Dermis blood vessel endothelial cell (primary cell): ENCODE measurements at regions not wholly inside any gene's neighbourhood (a gene's known extent, or its start where the extent isn't known, plus 50 kb on each side); places are given as distances from the start of the nearest gene placed in this dataset.

ENCODE experiments used
- DNase-seq: peaks from one replicate; pipeline ENCODE4 v3.0.0; 2010

DNA sequence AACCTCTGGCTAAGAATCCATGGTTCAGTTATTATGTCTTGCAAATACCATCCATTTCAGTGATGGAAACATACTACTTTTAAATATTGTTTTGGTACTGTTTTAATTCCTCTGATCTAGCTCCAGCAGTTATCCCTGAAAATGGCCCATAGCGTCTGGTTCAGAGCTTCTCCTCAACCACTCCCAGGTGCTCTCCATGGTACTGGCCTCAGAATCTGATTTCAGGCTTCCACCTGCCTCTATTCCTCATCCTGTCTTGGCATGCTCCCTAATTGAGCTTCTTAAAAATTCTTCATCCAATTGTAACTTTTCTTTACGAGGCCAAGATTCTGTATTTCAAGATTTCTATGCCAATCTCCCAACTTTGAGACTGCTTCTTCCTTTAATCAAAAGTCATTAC lies 236.3 kb downstream of the HTR7 start:
- DNase-seq = peak; percentile 13

GRCh38 chr10:90635111-90635765 lies 222.6 kb downstream of the HTR7 start:
- DNase-seq = no peak

DNA sequence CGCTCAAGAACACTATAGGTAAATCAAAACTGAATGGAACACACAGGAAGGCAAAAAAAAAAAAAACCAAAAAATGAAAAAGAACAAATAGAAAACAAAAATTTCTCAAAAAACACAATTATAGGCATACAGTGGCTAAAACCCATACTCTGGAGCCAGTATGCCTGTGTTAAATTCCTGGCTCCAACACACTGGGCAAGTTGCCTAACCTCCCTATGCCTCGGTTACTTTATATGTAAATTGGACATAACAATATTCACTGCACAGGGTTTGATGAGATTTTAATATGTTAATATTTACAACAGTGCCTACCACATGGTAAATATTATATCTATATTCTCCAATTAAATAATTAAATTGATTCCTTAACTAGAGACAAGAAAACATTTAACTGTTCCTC lies 217.1 kb downstream of the HTR7 start:
- DNase-seq = no peak

DNA sequence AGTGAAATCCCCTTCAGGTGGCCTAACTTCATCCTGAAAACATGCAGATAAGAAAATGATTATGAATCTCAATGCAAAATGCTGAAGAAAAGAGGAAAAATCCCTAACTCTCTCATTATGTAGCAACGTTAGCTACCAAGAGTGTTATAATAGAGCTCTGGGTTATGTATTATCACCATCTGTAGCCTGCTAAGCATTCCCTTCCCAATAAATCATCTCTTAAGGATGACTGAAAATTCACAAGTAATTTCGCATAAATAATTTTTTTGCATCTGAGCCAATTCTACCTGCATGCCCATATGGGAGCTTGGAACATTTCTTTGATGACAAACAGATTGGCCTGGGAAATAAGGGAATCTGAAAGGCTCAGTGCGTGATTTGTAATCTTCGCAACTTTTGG lies 216.1 kb downstream of the HTR7 start:
- DNase-seq = no peak

DNA sequence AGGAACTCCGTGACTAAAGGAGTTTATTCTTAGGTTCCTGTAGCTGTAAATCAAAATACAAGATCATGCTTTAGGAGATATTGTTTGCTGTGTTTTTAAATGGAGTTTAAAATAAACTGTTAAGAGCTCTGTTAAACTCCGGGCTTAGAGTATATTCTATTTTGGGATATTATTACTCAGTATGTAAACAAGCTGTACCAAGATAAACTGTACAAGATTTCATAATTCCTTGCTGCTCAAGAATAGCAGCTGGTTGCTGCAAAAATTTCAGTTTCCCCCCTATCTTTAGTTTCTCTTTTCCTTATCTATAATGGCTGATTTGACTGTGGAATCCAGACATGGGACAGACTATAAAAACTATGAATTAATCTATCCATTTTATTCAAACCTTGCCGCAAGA lies 215.7 kb downstream of the HTR7 start:
- no peak for DNase-seq

DNA sequence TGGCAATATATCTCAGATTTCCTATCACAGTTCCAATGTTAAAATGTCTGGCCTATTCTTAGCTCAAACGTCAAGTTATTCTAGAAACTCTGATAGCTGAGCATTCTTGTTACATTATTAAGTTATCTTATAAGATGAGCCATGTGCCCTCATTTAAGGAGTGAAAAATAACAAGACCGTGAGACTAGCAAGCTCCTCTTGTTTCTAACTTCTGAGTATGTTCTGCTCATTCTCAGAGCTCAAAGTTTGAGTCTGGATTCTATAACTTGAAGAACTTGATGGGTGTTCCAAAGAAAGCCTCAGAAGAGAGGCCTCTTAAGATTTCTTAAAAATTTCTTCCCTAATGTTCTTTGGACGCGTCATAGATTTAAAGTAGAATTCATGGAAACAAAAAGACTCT lies 215.2 kb downstream of the HTR7 start:
- no peak for DNase-seq

DNA sequence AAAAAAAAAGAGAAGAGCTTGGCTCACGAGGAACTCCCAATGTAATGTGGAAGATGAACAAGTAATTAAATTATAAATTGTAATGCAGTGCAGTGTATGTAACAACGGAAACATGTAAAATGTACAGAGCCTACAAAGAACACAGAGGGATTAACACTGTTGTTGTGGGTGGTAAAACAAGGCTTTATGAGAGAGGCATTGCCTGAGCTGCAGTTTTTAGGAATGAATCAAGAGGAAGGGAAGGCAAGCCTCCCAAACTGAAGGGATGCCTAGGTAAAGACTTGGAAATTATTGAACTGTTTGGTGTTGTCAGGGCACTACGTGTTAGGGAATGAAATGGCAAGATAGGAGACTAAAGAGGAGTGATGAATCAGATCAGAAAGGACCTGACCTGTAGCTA lies 213.7 kb downstream of the HTR7 start:
- DNase-seq = no peak

DNA sequence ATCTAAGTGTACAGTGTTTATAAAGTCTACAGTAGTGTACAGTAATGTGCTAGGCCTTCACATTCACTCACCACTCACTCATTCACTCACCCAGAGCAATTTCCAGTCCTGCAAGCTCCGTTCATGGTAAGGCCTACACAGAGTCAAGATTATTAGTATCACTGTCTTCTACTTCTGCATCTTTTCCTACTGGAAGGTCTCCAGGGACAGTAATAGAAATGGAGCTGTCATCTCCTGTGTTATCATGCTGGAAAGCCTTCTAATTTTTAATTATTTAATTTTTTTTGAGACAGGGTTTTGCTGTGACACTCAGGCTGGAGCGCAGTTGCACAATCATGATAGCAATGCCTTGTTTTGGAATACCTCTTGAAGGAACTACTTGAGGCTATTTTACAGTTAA lies 207.0 kb downstream of the HTR7 start:
- no peak for DNase-seq

DNA sequence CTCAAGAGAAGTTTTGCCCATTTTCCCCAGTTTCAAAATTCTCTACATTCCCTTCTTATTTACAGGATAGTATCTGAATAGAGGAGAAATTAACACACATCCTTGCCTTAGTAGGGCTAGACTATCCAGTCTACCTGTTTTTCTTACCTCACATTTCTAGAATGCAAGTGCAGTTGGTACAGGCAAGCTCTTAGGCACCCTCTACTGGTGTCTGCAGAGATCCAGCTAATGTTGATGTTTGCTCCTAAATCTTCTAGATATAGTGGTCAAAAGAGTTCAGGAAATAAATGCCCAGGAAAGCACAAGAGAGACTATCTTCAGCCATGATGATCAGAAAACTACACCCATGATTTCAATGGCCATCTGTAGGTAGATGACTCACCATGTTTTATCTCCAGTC lies 205.3 kb downstream of the HTR7 start:
- peak; percentile 23 for DNase-seq

DNA sequence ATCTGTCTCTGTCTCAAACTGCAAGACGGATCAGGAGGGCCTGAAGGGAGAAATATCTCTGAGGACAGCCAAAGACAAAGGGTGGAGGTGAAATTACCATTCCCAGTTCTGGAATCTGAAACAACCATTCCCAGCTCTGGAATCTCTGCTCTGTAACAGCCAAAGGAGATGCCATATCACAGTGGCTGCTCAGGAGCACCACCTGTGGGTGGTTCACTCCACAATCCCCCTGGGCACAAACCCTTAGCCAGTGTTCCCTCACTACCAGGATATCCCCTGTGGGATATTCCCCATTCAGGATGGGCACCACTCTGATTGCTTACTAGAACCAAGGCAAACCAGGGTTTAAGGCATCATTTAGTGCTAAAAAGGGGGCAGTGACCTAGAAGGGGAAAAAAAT lies 199.0 kb downstream of the HTR7 start:
- DNase-seq = peak; percentile 4

DNA sequence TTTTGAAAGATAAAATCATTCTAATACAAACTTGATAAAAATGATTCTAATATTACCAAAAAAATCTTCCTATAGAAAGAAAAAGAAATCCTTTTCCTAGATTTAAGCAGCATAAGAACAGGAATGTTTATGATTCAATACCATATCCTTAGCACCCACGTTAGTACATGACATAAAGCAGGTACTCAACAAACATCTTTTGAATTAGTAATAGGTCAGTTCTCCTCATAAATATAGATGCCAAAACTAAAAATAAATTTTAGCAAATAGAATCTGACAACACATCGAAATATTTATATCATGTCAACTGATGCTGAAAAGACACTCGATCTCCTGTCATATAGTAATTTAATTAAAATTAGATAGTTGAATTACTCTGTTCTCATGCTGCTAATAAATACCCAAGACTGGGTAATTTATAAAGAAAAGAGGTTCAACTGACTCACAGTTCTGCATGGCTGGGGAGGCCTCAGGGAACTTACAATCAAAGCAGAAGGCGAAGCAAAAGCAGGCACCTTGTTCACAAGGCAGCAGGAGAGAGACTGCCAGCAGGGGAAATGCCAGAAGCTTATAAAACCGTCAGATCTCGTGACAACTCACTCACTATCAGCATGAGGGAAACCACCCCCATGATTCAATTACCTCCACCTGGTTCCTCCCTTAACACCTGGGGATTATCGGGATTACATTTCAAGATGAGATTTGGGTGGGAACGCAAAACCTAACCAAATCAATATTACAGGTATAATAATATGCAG lies 191.8 kb downstream of the HTR7 start:
- DNase-seq = no peak

DNA sequence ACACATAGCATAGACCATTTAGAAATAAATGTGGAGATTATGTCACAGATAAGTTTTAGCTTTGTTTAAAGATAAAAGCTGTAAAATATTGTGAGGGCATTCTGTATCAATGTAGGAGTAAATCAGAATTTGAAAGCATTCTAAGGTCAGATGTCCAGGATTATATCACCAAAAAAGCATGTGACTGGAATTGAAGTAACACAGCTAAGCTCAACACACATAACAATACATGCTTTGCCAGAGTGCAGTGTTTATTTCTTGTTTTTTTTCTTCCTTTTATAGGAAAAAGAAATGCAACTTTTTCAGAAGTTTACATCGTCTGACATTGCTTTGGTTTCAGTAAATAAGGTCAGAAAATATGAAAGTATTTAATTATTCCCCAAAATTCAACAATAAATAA lies 183.4 kb downstream of the HTR7 start:
- DNase-seq = no peak

- DNase-seq = no peak
These were observed 182.9 kb downstream of the HTR7 start for GRCh38 chr10:90674928-90675327.

DNA sequence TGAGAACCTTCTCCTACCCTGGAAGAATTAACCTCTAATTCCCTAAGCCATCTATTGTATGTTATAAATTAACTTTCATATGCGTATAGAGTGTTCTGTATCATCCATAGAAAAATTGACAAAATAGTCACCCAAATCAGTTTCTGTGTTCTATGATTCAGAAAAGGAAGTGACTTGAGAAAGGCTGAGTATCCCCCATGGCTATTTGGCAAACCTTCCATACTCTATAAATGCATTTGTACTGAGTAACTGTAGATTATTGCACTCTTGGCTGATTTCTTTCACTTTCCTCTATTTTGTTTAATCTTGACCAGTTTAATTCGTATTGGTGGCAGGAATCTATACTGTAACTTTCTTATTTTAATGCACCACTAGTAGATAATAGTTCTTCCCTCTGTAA lies 182.2 kb downstream of the HTR7 start:
- DNase-seq = no peak
